Stimulated activated CD8-positive, alpha-beta memory T cell treated with anti-CD3 and anti-CD28 coated beads, Interleukin-7, amount 100 ng/mL, for 24 hours (primary cell): ENCODE measurements at regions not wholly inside any gene's neighbourhood (a gene's known extent, or its start where the extent isn't known, plus 50 kb on each side); places are given as distances from the start of the nearest gene placed in this dataset.

Experiments
- DNase-seq: peaks from one replicate; pipeline ENCODE4 v3.0.0-alpha.2; 2020; ENCODE audit warnings: low read depth

DNA sequence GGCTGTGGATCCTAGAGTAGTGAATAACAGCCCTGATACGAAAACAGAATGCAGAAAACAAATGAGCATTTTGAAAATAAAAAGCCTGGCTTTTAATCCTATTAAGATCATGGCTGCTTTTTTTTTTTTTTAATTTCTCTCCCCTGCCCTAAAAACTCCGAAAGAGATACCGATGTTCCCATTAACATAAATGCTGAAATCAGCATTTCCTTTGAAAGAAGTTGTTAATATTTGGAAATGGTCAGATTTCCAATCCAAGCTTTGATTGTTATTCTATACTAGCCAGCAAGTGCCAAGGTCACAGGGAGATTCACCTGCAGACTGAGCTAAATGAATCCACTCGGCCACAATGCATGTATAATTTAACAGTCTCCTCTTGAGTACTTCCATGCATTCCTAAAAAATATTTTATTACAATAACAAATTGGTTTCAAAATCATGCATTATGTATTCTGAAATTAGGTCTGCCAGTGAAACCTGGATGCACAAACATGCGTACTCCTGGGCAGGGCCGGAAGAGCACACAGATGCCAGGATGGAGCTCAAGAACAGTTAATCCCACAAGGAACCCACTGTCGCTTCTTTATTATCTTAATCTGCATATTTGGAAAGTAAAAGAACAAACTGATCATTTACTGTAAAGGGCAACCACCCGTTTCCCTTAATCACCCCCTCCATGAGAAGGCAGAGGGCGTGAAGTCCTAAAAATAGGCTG, 521.5 kb upstream of the ZFHX3 start:
- no peak for DNase-seq

DNA sequence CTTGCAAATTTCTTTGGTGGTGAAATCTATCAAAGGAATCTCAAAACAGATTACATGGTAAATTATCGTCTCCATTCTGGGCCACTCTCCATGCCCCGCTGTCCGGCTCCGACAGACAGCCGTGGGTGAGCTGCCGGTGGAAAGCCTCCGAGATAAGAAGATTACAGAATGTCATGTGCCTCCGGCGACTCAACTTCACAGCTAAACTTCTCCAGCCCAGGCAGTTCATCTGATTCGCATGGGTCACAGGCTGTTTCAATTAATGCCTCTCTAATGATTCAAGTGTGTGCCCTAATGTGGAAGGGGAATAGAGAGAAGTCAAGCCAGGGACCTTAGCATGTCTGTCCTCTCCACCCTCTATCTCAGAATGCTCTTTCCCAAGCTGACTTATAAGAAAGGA, 520.8 kb upstream of the ZFHX3 start:
- no peak for DNase-seq

DNA sequence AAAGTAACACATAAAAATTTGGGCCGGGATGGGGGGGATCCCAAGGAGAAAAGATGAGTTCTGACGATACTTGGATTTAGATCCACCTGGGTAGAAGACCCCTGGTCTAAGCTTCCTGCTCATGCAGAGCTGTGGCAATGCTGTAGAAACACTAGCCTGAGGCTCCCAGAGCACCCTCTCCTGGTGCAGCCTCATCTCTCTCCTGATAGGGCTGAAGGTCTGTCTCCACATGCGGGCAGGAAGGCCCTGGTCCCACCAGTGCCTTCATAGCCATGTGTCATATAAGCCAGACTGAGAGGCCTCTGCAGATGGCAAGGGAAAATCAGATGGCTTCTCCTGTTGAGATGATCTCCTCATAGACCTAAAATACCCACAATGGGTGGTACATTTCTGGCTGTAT, 518.0 kb upstream of the ZFHX3 start:
- DNase-seq: no peak

DNA sequence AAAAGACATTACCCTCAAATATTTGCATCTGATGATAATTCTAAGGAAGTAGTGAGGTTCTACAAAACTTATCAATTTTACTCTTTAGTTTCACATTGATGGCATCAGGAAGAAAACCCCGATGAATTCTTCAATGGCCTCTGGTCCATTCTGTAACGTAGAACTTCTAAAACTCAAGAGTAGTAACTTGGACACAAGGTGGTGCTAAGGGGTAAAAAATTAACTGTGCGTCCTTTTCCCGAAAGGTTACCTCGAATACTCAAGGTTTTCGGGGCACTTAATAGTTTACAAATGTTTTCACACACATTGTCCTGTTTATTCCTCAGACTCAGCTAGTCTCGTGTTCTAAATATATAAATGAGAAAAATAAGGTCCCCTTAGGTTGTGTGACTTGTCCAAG, 517.3 kb upstream of the ZFHX3 start:
- DNase-seq: no peak

DNA sequence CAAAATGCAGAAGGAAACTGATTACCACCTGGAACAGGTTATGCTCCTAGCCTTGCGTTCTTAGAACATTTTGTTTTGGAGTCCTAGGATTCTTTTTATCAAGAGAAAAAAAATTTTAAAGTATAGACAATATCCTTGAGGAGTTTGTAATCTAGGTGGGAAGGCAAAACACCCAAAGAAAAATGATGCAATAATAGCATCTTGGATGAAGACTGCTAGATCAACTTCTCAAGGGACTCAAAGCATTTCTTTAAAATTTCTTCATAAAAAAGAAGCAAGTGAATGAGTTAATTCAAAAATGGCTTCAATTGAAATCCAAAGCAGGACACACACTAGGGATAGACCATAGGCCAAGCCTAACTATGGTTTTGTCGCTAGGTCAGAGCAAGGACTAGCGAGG, 515.8 kb upstream of the ZFHX3 start:
- no peak for DNase-seq

DNA sequence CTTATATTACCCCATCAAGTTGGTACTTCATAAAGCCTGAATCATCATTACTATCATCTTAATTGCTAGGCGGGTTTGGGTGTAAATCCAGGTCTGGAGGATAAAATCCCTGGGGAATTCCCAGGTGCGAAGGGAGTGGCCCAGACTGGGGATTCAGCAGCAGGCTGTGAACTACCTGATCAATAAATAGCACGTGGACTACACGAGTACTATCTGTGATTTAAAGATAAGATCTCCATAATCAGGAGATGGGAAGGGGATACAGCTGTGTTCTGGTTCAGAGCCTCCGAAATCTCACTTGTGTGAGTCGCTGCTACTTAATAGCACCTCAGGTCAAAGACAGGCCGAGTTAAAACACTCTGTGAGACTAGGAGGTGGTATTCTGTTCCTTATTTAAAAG, 512.6 kb upstream of the ZFHX3 start:
- no peak for DNase-seq

DNA sequence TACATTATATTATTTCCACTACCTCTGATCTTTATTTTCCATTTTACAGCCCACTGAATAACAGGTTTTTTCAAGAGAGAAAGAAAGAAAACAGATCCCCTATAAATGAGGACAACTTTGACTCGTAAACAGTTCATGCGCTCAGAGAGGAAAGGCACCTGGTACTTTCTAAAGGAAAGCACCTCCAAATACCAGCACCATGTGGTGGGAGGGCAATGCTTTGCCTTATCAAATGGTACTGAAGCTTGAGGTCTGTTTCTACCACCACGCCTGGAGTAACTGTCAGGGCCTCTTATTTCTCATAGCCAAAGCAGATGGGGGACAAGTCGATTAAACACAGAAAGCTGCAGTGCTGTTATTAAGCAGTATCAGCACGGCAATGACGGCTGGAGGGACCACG, 510.3 kb upstream of the ZFHX3 start:
- no peak for DNase-seq

DNA sequence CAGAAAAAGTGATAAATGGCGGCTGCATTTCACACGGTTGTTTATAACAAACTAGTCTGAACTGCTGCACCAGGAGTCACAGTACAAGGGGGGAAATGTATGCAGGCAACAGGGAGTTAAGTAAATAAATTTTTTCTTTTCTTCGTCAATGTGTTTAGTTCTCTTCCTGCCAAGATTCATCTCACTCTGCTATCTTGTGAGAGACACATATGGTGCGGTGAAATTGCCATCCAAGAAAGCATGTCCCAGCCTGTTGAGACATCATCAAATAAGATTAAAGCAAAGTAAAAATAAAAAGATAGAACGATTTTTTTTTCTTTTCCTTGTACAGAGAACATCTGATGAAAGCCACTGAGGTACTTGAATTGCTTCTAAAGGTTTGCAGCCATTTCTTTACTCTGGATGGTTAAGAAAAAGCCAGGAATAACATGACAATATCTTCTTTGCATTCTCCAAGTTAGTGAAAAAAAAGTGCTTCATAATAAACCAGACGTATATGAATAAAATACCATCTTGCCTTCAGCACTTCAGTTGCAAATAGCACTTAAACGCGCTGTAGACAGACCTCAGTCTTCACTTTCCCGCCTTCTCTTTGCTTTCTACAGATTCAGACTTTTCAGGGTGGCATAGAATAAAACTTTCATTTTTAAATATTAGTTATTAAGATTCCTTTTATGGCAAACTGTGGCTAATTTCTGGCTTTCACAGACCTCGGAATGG, 506.2 kb upstream of the ZFHX3 start:
- DNase-seq: no peak

DNA sequence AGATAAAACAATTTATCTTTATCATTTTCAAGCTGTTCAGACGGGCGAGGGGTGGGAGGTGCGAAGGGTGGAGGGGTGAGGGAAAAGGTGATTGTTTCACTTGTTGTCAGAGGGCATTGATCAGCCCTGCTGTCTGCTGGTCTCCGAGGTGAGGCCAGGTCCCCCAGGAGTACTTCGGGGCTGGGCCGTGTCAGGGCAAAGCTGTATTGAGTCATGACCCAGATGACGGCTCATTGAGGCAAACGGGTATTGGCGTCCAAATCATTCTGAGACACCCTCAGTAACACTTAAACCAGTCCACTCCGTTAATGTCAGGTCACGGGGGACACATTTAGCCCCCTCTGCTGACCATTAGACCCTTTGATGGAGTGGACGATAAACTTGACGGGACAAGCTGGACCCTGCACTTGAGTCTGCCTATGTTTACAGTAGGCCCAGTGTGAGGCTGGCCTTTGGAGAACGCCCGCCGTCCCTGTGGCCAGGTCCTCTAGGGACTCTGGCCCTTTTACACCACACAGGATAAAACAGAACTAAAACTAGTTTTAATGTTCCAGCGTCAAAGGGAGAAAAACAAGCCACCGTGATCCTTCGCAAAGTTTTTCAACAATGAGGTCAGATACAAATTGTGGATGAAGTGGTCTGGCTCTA, 502.2 kb upstream of the ZFHX3 start:
- no peak for DNase-seq

DNA sequence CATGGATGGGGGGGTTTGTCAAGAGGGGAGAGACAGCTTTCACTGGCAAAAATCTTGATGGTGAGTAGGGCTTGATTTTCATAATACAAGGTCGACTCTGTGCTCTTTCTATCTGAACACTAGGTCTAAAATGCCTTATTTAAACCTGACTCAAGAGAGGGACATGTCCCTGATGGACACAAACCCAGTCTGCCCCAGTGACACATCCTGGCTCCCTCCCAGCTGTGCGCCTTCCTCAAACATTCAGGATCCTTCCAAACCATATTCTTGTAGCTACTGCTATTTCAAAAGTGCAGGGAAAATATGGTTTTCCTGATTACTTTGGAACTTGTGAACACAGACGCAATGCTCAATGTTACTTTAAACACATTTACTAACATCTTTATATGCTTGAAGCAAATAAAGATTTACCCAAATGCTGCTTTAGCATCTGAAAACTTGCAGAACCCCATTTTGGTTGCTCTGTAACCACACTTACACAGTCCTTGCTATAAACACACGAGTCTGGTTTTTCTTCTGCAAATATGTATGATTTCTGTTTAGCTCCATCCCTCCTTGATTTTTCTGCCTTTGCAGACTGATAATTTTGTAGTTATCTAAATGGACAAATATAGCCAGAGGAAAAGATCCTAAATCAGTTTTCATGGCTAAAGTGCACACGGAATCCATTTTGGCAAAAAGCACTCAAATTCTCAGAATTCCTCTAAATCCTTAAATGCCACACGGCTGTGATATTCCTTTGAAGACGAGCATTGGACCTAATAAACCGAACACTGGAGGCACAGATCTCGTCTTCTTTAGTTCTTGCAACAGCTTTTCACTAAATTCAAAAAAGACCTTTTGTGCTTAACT, 499.9 kb upstream of the ZFHX3 start:
- DNase-seq: no peak

DNA sequence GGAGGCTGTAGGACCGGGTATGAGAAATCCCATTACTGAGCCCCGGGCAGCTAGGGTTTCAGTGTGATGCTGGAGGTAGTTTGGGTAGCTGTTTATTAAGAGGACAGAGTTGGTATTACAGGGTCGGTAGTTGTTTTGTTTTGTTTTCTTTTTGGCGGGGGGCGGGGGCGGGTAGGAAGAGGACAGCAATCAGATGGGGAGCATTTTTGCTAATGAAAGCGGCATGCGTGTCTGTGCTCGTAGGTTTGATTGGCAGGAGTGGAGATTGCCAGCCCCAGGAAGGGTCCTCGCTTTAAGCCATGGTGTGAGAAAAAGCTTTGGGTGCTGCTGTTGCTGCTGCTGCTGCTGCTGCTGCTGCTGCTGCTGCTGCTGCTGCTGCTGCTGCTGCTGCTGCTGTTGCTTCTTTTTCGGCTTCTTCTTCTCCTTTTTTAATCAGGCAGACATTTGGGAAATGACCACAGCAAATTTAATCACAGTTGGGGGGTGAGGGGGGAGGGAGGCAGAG, 498.5 kb upstream of the ZFHX3 start:
- DNase-seq: no peak

DNA sequence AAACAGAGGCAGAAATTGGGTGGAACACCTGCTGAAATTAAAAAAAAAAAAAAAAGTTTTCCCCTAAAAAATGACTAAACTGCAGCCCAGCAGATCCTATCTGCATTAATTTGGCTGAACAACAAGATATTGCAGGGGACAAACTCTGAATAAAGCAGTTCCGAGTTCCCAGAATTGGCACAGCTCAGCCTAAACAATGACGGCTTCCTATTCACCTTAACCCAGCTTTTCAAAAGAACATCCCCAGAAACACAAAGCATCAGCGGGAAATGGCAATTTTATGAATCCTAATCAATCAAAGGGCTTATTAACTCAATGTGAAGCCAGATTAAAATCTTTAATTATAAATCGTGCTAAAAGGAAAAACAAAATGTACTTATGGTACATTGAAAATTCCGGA, 497.8 kb upstream of the ZFHX3 start:
- DNase-seq: no peak

DNA sequence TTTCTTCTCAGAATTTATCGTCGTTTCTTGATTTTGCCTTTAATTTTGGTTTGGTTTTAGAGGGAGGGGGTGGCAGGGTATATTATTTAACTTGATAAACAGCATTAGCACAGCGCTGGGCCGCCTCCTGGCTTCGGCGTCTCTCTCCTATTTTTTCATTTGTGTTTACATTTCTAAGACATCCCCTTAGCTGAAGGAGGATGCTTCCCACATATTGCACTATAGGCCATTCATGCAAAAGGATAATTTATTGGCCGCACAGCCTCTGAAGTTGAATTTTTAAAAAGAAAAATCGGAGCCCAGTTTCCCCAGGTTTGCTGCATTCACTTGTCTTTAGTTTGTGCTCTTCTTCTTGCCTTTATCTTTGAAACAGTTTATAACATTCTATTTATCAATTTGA, 497.4 kb upstream of the ZFHX3 start:
- no peak for DNase-seq

DNA sequence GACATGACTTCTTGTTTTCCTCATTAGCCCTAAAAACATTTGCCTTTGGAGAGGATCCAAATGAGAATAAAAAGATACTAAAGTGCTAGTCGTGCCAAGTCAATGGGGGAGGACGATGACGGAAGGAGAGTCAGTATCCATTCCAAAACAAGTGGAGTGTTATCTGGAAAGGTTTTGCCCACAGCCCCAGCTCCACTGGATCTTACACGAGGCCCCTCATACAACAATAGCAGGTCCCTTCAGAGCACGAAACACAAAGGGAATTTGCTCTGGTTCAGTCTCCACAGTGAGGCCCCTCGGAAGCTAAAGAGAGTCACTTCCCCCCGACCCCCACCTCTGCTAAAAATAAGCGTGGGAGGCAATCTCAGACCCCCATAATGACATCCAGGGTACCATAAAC, 496.9 kb upstream of the ZFHX3 start:
- no peak for DNase-seq

DNA sequence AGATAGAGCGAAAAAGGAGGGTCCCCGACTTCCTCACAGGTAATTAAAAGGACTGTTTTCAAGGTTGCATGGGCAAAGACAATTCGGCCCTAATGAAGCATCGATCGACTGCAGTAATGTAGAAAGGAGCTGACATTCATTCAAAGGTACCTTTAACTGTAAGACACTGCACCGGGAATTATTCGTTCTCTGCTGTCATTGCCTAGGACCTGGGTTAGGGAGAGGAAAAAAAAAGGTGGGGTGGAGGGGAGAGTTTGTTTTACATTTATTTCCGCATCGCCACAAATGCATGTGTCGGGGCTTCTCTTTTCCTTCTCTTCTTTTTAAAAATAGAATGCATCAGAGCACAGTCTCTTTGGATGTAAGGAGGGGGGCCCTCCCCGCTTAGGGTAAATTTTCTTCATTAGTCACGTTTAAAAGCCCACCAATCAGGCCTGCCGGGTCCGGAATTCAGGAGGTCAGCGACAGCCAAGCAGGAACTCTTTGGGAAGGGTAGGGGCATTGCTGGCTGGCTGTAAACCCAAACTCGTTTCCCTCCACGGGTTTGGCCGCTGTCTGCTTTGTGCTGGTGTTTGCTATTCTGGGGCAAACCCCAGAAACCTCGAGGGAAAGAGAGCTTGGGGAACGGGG, 496.2 kb upstream of the ZFHX3 start:
- no peak for DNase-seq

DNA sequence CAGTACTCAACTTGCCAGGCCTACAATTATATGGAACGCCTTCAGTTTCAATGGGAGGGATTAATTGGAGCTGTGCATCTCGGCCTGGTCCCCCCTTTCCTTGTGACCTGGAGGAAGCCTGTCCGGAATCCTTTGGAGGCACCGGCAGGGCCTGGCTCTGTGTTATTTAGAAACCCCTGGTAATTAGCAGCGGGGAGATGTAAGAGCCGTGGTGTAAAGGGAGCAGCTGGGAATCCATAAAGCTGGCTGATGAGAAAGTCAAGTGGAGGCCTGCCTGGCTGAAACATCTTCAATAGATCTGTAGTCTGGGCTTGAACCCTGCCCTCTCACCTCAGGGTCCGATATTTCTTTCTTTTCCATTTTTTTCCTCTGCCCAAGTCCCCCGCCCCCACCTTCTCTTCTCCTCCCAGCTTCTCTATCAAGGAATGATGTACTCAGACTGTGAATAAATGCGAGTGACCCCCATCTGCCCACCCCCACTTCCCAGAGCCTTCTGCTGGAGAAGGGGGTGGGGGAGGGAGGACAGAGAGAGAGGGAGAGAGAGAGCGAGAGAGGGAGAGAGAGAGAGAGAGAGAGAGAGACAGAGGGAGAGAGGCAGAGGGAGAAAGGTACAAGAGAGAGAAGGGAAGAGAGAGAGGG, 495.5 kb upstream of the ZFHX3 start:
- no peak for DNase-seq

DNA sequence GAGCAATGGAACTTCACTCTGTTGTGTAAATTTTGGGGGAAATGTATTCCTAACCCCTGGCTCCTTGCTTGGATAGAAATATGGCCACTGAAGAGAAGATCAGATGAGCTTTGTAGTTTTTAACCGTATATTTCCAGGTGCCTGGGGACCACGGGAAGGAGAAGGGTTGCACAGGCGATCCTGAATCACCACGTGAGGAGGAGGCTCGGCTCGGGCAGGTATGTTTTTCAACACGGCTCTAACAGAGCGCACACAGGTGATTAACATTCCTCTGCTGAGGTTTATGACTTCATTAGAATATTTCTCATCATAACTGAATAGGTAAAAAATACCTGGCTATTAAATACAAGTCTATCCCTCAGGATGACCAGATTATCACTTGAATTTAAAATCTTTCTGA, 495.0 kb upstream of the ZFHX3 start:
- no peak for DNase-seq

DNA sequence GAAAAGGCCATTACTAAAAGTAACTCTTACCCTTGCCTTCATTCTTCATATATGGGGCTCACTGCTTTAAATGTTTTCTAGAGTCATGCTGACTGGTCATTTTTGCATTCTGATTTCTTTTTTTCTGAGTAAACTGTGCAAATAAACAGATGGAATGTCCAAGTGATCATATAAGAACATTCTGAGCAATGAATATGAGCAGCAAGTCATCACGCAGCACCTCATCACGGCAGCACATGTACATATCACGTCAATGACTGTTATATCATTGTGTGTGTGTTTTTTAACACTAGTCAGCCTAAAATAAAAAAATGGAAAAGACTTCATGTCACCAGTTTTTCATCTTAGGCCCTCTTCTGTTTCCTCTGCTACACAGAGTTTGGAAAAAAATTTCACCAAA, 490.0 kb upstream of the ZFHX3 start:
- no peak for DNase-seq

DNA sequence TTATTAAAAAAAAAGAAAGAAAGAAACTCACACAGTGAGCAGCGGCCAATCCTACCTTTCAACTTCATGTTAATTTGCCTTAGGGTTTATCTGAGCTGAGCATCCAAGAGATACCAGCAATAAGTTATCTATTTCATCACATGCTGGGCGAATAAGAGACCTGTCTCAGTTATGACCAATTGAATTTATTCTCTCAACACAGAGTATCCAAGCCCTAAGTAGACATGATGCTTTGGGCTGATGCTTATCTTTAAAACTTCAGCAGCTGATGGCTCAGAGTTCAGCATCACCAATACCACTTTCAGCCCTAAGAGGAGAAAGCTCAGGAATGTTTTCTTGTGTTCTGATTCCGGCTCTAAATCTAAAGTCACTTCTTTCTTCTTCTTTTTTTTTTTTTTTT, 489.0 kb upstream of the ZFHX3 start:
- DNase-seq: no peak

DNA sequence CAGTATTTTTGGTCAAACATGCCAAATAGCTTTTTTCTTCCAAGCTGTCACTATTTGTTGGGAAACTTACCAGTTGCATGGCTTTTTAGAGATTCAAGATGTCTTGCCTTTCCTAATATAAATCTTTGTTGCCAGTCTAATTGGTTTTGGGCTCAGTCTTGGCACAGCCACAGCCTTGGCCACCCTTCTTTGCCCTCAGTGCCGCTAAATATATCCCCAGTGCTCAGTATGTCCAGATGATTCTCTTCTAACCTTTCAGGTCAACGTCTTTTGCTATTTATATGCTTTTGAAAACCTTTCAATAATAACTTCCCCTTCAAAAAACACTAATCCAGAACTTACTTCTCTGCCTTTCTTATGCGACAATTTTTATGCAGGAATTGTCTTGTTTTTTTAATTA, 483.1 kb upstream of the ZFHX3 start:
- no peak for DNase-seq

DNA sequence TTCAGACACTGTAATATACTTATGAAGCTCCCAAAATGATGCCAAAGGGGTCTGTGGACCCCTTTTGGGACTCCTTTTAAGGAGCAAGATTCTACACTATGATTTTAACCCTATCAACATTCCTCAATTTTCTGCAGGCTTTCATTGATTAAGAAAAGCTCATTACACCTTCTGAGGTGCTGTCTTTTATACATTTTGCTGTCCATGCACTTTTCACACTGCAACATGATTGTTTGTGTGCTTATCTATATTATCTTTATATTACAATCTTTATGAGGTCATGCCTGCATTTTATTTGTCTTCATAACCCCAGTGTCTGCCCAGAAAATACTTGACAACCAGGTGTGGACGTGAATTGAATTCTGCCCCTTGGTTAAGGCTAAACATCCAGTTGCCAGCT, 482.6 kb upstream of the ZFHX3 start:
- no peak for DNase-seq
